Breast epithelium (tissue), 4 donors: ENCODE measurements at regions not wholly inside any gene's neighbourhood (a gene's known extent, or its start where the extent isn't known, plus 50 kb on each side); places are given as distances from the start of the nearest gene placed in this dataset.

Experiments
- DNase-seq, 2 donors: peaks; one replicate each; pipeline ENCODE4 v3.0.0-alpha.2; 2019; ENCODE audit warnings: low spot score in 2 of 2
- H3K27ac ChIP-seq, 2 donors: fragments of 200-600 bp; sonication (generic) in 1 of 2; one replicate each; pipeline ENCODE4 v1.5.1; 2016 to 2019; ENCODE audit warnings: mild to moderate bottlenecking in 1 of 2
- H3K27me3 ChIP-seq, 2 donors: fragments of 200-600 bp; sonication (generic) in 1 of 2; one replicate each; pipeline versions ENCODE4 v1.5.1 to v1.6.0; 2017 to 2019; ENCODE audit warnings: control low read depth in 1 of 2, mild to moderate bottlenecking in 1 of 2
- H3K36me3 ChIP-seq: fragments of 200-600 bp; one replicate; pipeline ENCODE4 v1.5.1; 2019
- H3K4me1 ChIP-seq, 2 donors: fragments of 200-600 bp; sonication (generic); one replicate each; pipeline ENCODE4 v1.5.1; 2016 to 2019; ENCODE audit warnings: control low read depth in 1 of 2
- H3K4me3 ChIP-seq, 3 donors: fragments of 200-600 bp; sonication (generic); 1 replicate in 2 of 3; 2 replicates in 1 of 3; pipeline ENCODE4 v1.5.1; 2016 to 2019; ENCODE audit warnings: mild to moderate bottlenecking in 3 of 3, moderate library complexity in 2 of 3
- H3K9me3 ChIP-seq, 2 donors: fragments of 200-600 bp; sonication (generic) in 1 of 2; one replicate each; pipeline ENCODE4 v1.5.1; 2016 to 2019; ENCODE audit warnings: control low read depth in 1 of 2
- POLR2A ChIP-seq: fragments of 450-650 bp; IDR thresholded peaks from one replicate; pipeline ENCODE4 v1.6.1; 2016; ENCODE audit warnings: antibody characterized with exemption, mild to moderate bottlenecking, moderate library complexity
- POLR2AphosphoS5 ChIP-seq, 3 donors: sonication (generic); formaldehyde crosslinking; IDR thresholded peaks; one replicate each; pipeline ENCODE4 v1.6.1; 2017; ENCODE audit warnings: antibody characterized with exemption in 3 of 3
- intact Hi-C: fragments of 100-400 bp; cut with DNase I; formaldehyde crosslinking; loops from one replicate; pipeline ENCODE4 v1.15.1; 2023; ENCODE audit warnings: low total_unique reads
- TF ChIP-seq, protein P1 (sequence below), 3 donors: fragments of 450-650 bp; IDR thresholded peaks; one replicate each; pipeline ENCODE4 v1.5.1; 2016 to 2017; ENCODE audit warnings: antibody characterized with exemption in 3 of 3, mild to moderate bottlenecking in 3 of 3, moderate library complexity in 3 of 3

DNA sequence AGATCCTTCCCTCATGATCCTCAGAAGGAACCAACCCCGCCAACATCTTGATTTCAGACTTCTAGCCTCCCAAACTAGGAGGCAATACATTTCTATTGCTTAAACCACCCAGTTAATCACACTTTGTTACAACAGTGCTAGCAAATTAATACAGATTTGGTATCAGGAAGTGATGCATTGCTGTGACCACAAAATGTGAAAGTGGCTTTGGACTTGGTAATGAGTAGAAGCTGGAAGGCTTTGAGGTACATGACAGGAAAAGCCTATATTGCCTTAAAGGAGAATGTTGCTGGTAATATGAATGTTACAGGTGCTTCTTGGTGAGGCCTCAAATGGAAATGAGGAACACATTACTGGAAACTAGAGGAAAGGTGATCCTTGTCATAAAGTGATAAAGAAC lies 260.3 kb downstream of the SATB2 start:
- intact Hi-C loops: no loop called here
- Histone ChIP-seq H3K4me1 (no peaks in the 10 kb centered on the region), H3K9me3 (no peaks in the 10 kb centered on the region)

DNA sequence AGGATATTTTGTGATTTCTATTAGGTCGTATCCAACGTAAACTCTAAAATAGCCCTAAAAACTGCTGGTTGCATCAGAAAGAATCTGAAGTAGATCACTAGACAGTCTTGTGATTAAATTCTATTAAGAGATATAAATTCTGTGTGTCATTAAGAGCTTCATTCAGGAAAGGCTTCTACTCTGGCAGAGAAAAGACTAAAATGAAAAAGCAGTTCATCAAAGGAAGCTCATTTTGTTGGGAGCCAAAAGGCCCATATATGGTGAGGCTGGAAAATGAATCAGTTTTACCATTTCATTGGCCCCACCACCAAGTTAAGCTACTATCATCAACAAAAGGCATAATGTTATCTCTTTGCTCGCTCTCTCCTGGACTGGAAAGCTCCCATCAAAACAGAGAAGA lies 261.1 kb downstream of the SATB2 start:
- TF ChIP-seq POLR2AphosphoS5 (IDR thresholded peaks at IDR 0.05) (no peak), POLR2A (no peak)
- TF ChIP-seq, protein P1, sequence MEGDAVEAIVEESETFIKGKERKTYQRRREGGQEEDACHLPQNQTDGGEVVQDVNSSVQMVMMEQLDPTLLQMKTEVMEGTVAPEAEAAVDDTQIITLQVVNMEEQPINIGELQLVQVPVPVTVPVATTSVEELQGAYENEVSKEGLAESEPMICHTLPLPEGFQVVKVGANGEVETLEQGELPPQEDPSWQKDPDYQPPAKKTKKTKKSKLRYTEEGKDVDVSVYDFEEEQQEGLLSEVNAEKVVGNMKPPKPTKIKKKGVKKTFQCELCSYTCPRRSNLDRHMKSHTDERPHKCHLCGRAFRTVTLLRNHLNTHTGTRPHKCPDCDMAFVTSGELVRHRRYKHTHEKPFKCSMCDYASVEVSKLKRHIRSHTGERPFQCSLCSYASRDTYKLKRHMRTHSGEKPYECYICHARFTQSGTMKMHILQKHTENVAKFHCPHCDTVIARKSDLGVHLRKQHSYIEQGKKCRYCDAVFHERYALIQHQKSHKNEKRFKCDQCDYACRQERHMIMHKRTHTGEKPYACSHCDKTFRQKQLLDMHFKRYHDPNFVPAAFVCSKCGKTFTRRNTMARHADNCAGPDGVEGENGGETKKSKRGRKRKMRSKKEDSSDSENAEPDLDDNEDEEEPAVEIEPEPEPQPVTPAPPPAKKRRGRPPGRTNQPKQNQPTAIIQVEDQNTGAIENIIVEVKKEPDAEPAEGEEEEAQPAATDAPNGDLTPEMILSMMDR (IDR thresholded peaks at IDR 0.05): no peak
- Histone ChIP-seq H3K4me3 (no peak overlapping the region), H3K27me3 (no peaks in the 10 kb centered on the region), H3K9me3 (no peaks in the 10 kb centered on the region), H3K4me1 (no peaks in the 10 kb centered on the region), H3K36me3 (no peaks in the 10 kb centered on the region), H3K27ac (no peak overlapping the region)
- intact Hi-C loops: no loop called here
- no peak for DNase-seq

More for the DNA sequence above, 260.3 kb downstream of the SATB2 start:
- TF ChIP-seq POLR2A (no peak), POLR2AphosphoS5 (IDR thresholded peaks at IDR 0.05) (no peak)
- TF ChIP-seq, protein P1 (IDR thresholded peaks at IDR 0.05): no peak
- Histone ChIP-seq H3K36me3 (no peaks in the 10 kb centered on the region), H3K4me3 (no peak overlapping the region), H3K27me3 (no peaks in the 10 kb centered on the region), H3K27ac (no peak overlapping the region)
- no peak for DNase-seq

DNA sequence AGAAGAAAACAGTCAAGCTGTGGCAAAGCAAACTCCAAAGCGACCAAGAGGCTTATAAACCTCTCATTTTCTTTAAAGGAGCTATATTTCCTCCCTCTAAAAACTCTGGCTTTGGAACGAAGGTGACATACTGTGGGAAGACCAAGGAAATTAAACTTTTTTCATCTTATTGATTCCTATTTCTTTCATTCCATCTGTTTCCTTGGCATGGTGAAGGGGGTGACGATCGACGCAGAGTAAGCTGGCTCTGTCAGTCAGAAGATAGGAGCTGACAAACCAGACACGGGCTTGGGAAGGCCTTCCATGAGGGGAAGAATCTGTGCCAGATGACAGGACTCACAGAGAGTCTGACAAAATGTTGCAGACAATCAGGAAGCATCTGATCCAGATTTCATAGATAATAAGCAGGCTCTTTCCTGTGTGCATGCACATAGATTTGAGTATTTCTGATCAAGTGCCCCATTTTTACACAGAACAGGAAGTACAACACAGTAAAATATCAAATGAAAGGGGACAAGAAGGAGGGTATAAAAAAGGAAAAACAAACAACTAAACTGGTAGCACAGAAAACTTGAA lies 261.7 kb downstream of the SATB2 start:
- no peak for TF ChIP-seq POLR2A
- no peak overlapping the region for H3K4me3 ChIP-seq
- H3K4me1 ChIP-seq: no peaks in the 10 kb centered on the region
- intact Hi-C loops: no loop called here
- no peaks in the 10 kb centered on the region for H3K36me3 ChIP-seq
- no peaks in the 10 kb centered on the region for H3K9me3 ChIP-seq
- no peak overlapping the region for H3K27ac ChIP-seq
- H3K27me3 ChIP-seq: no peaks in the 10 kb centered on the region
- no peak for DNase-seq

DNA sequence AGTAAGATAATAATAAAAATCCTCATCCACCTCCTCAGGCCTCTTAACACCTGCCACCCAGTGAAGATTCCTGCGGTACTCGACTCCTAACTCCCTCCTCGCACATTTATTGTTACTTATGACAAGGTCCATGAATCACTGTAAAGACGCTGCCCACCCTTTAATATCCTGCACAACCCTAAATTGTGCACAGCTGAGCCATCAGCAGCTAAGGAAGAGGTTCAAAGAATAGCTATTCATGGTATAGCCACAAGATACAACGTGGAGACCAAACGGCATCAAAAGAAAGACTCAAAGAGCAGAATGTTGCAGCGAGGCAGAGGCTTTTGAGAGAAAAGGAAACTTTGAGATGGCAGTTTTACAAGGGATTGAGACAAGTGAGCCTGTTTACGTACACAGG lies 266.3 kb downstream of the SATB2 start:
- Histone ChIP-seq H3K9me3 (no peaks in the 10 kb centered on the region), H3K4me3 (no peak overlapping the region), H3K27ac (no peak overlapping the region), H3K36me3 (no peaks in the 10 kb centered on the region), H3K4me1 (no peaks in the 10 kb centered on the region), H3K27me3 (no peaks in the 10 kb centered on the region)
- TF ChIP-seq POLR2AphosphoS5 (IDR thresholded peaks at IDR 0.05): no peak
- no peak for TF ChIP-seq POLR2A
- TF ChIP-seq, protein P1 (IDR thresholded peaks at IDR 0.05): no peak
- no peak for DNase-seq
- intact Hi-C loops: no loop called here

DNA sequence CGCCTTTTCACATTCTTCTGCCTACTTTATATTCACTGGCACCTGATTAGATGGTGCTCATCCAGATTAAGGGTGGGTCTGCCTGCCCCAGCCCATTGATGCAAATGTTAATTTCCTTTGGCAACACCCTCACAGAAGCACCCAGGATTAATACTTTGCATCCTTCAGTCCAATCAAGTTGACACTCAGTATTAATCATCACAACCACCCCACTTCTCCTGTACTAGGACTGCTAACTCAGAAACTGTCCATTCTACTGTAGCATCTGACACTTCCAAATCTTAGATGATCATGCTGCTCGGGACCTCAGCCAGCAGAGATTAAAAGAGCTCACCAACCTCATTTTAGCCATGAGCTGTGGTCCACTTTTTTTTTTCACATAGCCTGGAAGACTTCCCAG lies 268.5 kb downstream of the SATB2 start:
- no peak for DNase-seq

More for the DNA sequence above, 268.5 kb downstream of the SATB2 start:
- Histone ChIP-seq H3K27me3 (no peaks in the 10 kb centered on the region), H3K4me1 (no peaks in the 10 kb centered on the region), H3K9me3 (no peaks in the 10 kb centered on the region), H3K36me3 (no peaks in the 10 kb centered on the region), H3K27ac (no peak overlapping the region), H3K4me3 (no peak overlapping the region)
- TF ChIP-seq, protein P1 (IDR thresholded peaks at IDR 0.05): no peak
- TF ChIP-seq POLR2A: no peak
- TF ChIP-seq POLR2AphosphoS5 (IDR thresholded peaks at IDR 0.05): no peak
- intact Hi-C loops: loop anchor here (10.0 kb wide), 1 partner anchor 1834 kb away; no protein-coding TSS in a partner anchor
